ENCODE measurements at regions not wholly inside any gene's neighbourhood (a gene's known extent, or its start where the extent isn't known, plus 50 kb on each side); places are given as distances from the start of the nearest gene placed in this dataset.
"Not testable (repeated sequence)": the region's sequence is repeated elsewhere in the genome, so short reads cannot be mapped to it uniquely, and the experiment has no call there.

- DNase-seq (ENCODE audit: low read depth) = no peak
Measured at GRCh38 chr11:44417731-44418455, 108.0 kb upstream of the ALX4 start.

GRCh38 chr11:44418456-44418830 is 108.5 kb upstream of the ALX4 start:
- DNase-seq (ENCODE audit: low read depth) = no peak

- no peak for DNase-seq (ENCODE audit: low read depth)
Measured at GRCh38 chr11:44421090-44421675, 111.2 kb upstream of the ALX4 start.

GRCh38 chr11:44423289-44423688 is 113.3 kb upstream of the ALX4 start:
- no peak for DNase-seq (ENCODE audit: low read depth)

- no peak for DNase-seq (ENCODE audit: low read depth)
Measured at GRCh38 chr11:44424841-44425240, 114.9 kb upstream of the ALX4 start.

GRCh38 chr11:44426119-44426518 is 116.2 kb upstream of the ALX4 start:
- DNase-seq (ENCODE audit: low read depth) = no peak

GRCh38 chr11:44426958-44427357 is 117.0 kb upstream of the ALX4 start:
- no peak for DNase-seq (ENCODE audit: low read depth)

- no peak for DNase-seq (ENCODE audit: low read depth)
Measured at GRCh38 chr11:44427432-44427831, 117.5 kb upstream of the ALX4 start.

- no peak for DNase-seq (ENCODE audit: low read depth)
Measured at GRCh38 chr11:44430140-44430539, 120.2 kb upstream of the ALX4 start.

- no peak for DNase-seq (ENCODE audit: low read depth)
Measured at GRCh38 chr11:44434191-44434590, 124.3 kb upstream of the ALX4 start.

- no peak for DNase-seq (ENCODE audit: low read depth)
Measured at GRCh38 chr11:44437122-44437521, 127.2 kb upstream of the ALX4 start.

- DNase-seq (ENCODE audit: low read depth) = not testable (repeated sequence)
Measured at GRCh38 chr11:44442893-44443673, 122.4 kb upstream of the CD82 start.

- DNase-seq (ENCODE audit: low read depth) = no peak
Measured at GRCh38 chr11:44443836-44444769, 121.4 kb upstream of the CD82 start.

- DNase-seq (ENCODE audit: low read depth) = no peak
Measured at GRCh38 chr11:44444770-44445321, 120.6 kb upstream of the CD82 start.

- no peak for DNase-seq (ENCODE audit: low read depth)
Measured at GRCh38 chr11:44445500-44446365, 119.7 kb upstream of the CD82 start.

- no peak for DNase-seq (ENCODE audit: low read depth)
Measured at GRCh38 chr11:44446366-44446762, 119.1 kb upstream of the CD82 start.

GRCh38 chr11:44446996-44447771 is 118.3 kb upstream of the CD82 start:
- no peak for DNase-seq (ENCODE audit: low read depth)

GRCh38 chr11:44450295-44450932 is 115.0 kb upstream of the CD82 start:
- no peak for DNase-seq (ENCODE audit: low read depth)

- DNase-seq (ENCODE audit: low read depth) = no peak
Measured at GRCh38 chr11:44451706-44452105, 113.8 kb upstream of the CD82 start.
